Left hindlimb (tissue), 1 donor: ENCODE measurements at regions not wholly inside any gene's neighbourhood (a gene's known extent, or its start where the extent isn't known, plus 50 kb on each side); places are given as distances from the start of the nearest gene placed in this dataset.

ENCODE experiments used
- DNase-seq: peaks from one replicate; pipeline ENCODE4 v3.0.0-alpha.2; 2018

- DNase-seq, result no peak
These were observed 87.2 kb downstream of the ZNF280B start for GRCh38 chr22:22421392-22421791.

GRCh38 chr22:22422629-22423112, 85.9 kb downstream of the ZNF280B start:
- DNase-seq, result no peak

GRCh38 chr22:22423681-22424080, 84.9 kb downstream of the ZNF280B start:
- no peak for DNase-seq

GRCh38 chr22:22424210-22424800, 84.2 kb downstream of the ZNF280B start:
- DNase-seq, result no peak

GRCh38 chr22:22424956-22425355, 83.6 kb downstream of the ZNF280B start:
- no peak for DNase-seq

GRCh38 chr22:22425356-22425755, 83.2 kb downstream of the ZNF280B start:
- no peak for DNase-seq

GRCh38 chr22:22425783-22426624, 82.5 kb downstream of the ZNF280B start:
- no peak for DNase-seq

- DNase-seq, result no peak
These were observed 80.9 kb downstream of the ZNF280B start for GRCh38 chr22:22427542-22428065.

GRCh38 chr22:22428222-22429098, 80.1 kb downstream of the ZNF280B start:
- no peak for DNase-seq

- DNase-seq, result no peak
These were observed 79.0 kb downstream of the ZNF280B start for GRCh38 chr22:22429369-22430108.

GRCh38 chr22:22430111-22430820, 78.3 kb downstream of the ZNF280B start:
- no peak for DNase-seq

- DNase-seq, result peak; percentile 50
These were observed 77.0 kb downstream of the ZNF280B start for GRCh38 chr22:22431271-22432220.

- DNase-seq, result no peak
These were observed 76.1 kb downstream of the ZNF280B start for GRCh38 chr22:22432479-22432878.

- DNase-seq, result no peak
These were observed 75.6 kb downstream of the ZNF280B start for GRCh38 chr22:22432937-22433336.

- no peak for DNase-seq
These were observed 74.8 kb downstream of the ZNF280B start for GRCh38 chr22:22433770-22434169.
